Stomach (tissue), 8 donors: ENCODE measurements at regions not wholly inside any gene's neighbourhood (a gene's known extent, or its start where the extent isn't known, plus 50 kb on each side); places are given as distances from the start of the nearest gene placed in this dataset.

Experiments
- DNase-seq, 2 donors: peaks; one replicate each; pipeline versions ENCODE4 v3.0.0 to v3.0.0-alpha.2; 2013 to 2019
- H3K27ac ChIP-seq, 5 donors: fragments of 200-600 bp in 4 of 5; sonication (generic) in 4 of 5; one replicate each; pipeline ENCODE4 v1.5.1; 2013 to 2019; ENCODE audit warnings: mild to moderate bottlenecking in 1 of 5, moderate library complexity in 1 of 5
- H3K27me3 ChIP-seq, 3 donors: fragments of 200-600 bp; sonication (generic); one replicate each; pipeline ENCODE4 v1.5.1; 2017 to 2019; ENCODE audit warnings: mixed run types in 1 of 3
- H3K36me3 ChIP-seq, 4 donors: fragments of 200-600 bp; sonication (generic); 1 replicate in 3 of 4; 2 replicates in 1 of 4; pipeline ENCODE4 v1.5.1; 2016 to 2019
- H3K4me1 ChIP-seq, 4 donors: fragments of 200-600 bp; sonication (generic); one replicate each; pipeline ENCODE4 v1.5.1; 2016 to 2019
- H3K4me3 ChIP-seq, 4 donors: fragments of 200-600 bp; sonication (generic) in 3 of 4; one replicate each; pipeline ENCODE4 v1.5.1; 2016 to 2019; ENCODE audit warnings: mild to moderate bottlenecking in 1 of 4
- H3K9me3 ChIP-seq, 4 donors: fragments of 200-600 bp; sonication (generic); one replicate each; pipeline ENCODE4 v1.5.1; 2016 to 2019
- EP300 ChIP-seq: sonication (generic); formaldehyde crosslinking; IDR thresholded peaks from one replicate; pipeline ENCODE4 v1.6.1; 2017; ENCODE audit warnings: antibody characterized with exemption
- POLR2A ChIP-seq, 4 donors: fragments of 450-650 bp; IDR thresholded peaks; one replicate each; pipeline ENCODE4 v1.6.1; 2016; ENCODE audit warnings: antibody characterized with exemption in 4 of 4, control low read depth in 2 of 4, mild to moderate bottlenecking in 1 of 4, moderate library complexity in 1 of 4
- POLR2AphosphoS5 ChIP-seq, 3 donors: sonication (generic); formaldehyde crosslinking; IDR thresholded peaks; one replicate each; pipeline ENCODE4 v1.6.1; 2016; ENCODE audit warnings: antibody characterized with exemption in 3 of 3
- WGBS, 5 donors: extraction: QIAGEN DNeasy Blood & Tissue Kit in 3 of 5; methylation state at CpG; one replicate each; pipeline versions ENCODE4 v1.1.5 to v1.1.7; 2013 to 2018; 5-methylcytosine and 5-hydroxymethylcytosine counted together
- intact Hi-C: fragments of 100-400 bp; cut with DNase I; formaldehyde crosslinking; loops from one replicate; pipeline ENCODE4 v1.15.1; 2023; ENCODE audit warnings: low total_unique reads
- TF ChIP-seq, protein P1 (sequence below), 7 experiments: fragments of 450-650 bp in 4 of 7; fragments of 200-600 bp in 3 of 7; sonication (generic) in 3 of 7; IDR thresholded peaks; one replicate each; pipeline ENCODE4 v1.5.1; 2016 to 2019; ENCODE audit warnings: antibody characterized with exemption in 7 of 7, control low read depth in 2 of 7, mild to moderate bottlenecking in 1 of 7
- donor health status: healthy with polysubstance abuse.
- donor health status: Bipolar disorder and iron deficiency.
- donor health status: healthy.

GRCh38 chr6:16912756-16913155 is 151.5 kb upstream of the ATXN1 start:
- H3K4me1 ChIP-seq, result no peaks in the 10 kb centered on the region
- no peak for DNase-seq

DNA sequence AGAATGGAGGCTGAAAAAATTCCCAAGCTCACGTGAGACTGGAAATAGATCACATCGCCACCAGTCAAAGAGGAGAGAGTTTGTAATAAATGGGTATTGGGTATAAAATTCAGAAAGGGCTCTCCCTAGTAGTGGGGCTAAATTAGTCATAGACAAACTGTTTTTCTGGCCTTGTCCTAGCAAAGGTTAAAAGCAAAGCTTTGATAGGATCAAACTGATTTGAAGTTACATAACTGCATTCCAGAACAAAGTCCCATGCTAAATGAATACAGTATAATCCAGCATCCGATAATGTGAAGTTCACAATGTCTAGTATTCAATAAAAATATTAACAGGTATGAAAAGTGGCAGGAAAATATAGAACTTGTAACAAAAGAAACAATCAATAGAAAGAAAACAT is 149.8 kb upstream of the ATXN1 start:
- Histone ChIP-seq H3K27me3 (no peaks in the 10 kb centered on the region), H3K36me3 (no peaks in the 10 kb centered on the region)
- 73 to 85% (median 83%) methylated on average over 3 of the region's 3 CpGs for WGBS, 5 donors

More at GRCh38 chr6:16912756-16913155, 151.5 kb upstream of the ATXN1 start:
- Histone ChIP-seq H3K27me3 (no peaks in the 10 kb centered on the region), H3K4me3 (no peak overlapping the region), H3K36me3 (no peaks in the 10 kb centered on the region), H3K9me3 (peaks cover 0 to 20% (median 11%) of the 10 kb centered on the region in 4 donors), H3K27ac (no peak overlapping the region)
- TF ChIP-seq POLR2A (IDR thresholded peaks at IDR 0.05), result no peak
- no peak for TF ChIP-seq EP300
- no peak for TF ChIP-seq POLR2AphosphoS5 (IDR thresholded peaks at IDR 0.05)
- TF ChIP-seq, protein P1, sequence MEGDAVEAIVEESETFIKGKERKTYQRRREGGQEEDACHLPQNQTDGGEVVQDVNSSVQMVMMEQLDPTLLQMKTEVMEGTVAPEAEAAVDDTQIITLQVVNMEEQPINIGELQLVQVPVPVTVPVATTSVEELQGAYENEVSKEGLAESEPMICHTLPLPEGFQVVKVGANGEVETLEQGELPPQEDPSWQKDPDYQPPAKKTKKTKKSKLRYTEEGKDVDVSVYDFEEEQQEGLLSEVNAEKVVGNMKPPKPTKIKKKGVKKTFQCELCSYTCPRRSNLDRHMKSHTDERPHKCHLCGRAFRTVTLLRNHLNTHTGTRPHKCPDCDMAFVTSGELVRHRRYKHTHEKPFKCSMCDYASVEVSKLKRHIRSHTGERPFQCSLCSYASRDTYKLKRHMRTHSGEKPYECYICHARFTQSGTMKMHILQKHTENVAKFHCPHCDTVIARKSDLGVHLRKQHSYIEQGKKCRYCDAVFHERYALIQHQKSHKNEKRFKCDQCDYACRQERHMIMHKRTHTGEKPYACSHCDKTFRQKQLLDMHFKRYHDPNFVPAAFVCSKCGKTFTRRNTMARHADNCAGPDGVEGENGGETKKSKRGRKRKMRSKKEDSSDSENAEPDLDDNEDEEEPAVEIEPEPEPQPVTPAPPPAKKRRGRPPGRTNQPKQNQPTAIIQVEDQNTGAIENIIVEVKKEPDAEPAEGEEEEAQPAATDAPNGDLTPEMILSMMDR (IDR thresholded peaks at IDR 0.05), result no peak
- intact Hi-C loops, result no loop called here

GRCh38 chr6:16909658-16910360 is 148.5 kb upstream of the ATXN1 start:
- intact Hi-C loops, result no loop called here
- H3K4me3 ChIP-seq, result no peak overlapping the region
- no peak overlapping the region for H3K27ac ChIP-seq
- no peaks in the 10 kb centered on the region for H3K27me3 ChIP-seq
- no peak for TF ChIP-seq EP300
- no peak for TF ChIP-seq POLR2A (IDR thresholded peaks at IDR 0.05)
- TF ChIP-seq, protein P1 (IDR thresholded peaks at IDR 0.05), result no peak
- TF ChIP-seq POLR2AphosphoS5 (IDR thresholded peaks at IDR 0.05), result no peak
- DNase-seq, result no peak
- peaks cover 0 to 20% (median 11%) of the 10 kb centered on the region in 4 donors for H3K9me3 ChIP-seq
- WGBS, 5 donors, result 68 to 82% (median 76%) methylated on average over 4 of the region's 4 CpGs
- H3K36me3 ChIP-seq, result no peaks in the 10 kb centered on the region
- H3K4me1 ChIP-seq, result no peaks in the 10 kb centered on the region

More for the DNA sequence above, 149.8 kb upstream of the ATXN1 start:
- Histone ChIP-seq H3K4me3 (no peak overlapping the region), H3K27ac (no peak overlapping the region), H3K9me3 (peaks cover 0 to 20% (median 11%) of the 10 kb centered on the region in 4 donors), H3K4me1 (no peaks in the 10 kb centered on the region)
- intact Hi-C loops, result no loop called here
- TF ChIP-seq, protein P1 (IDR thresholded peaks at IDR 0.05), result no peak
- TF ChIP-seq POLR2AphosphoS5 (IDR thresholded peaks at IDR 0.05), result no peak
- no peak for TF ChIP-seq EP300
- TF ChIP-seq POLR2A (IDR thresholded peaks at IDR 0.05), result no peak
- DNase-seq, result no peak

- H3K4me1 ChIP-seq, result no peaks in the 10 kb centered on the region
- no peaks in the 10 kb centered on the region for H3K36me3 ChIP-seq
- intact Hi-C loops, result no loop called here
- no peak overlapping the region for H3K27ac ChIP-seq
- peaks cover 0 to 7% (median 2%) of the 10 kb centered on the region in 4 donors for H3K9me3 ChIP-seq
- TF ChIP-seq POLR2A (IDR thresholded peaks at IDR 0.05) (no peak), EP300 (no peak)
- TF ChIP-seq, protein P1 (IDR thresholded peaks at IDR 0.05), result no peak
- DNase-seq, result no peak
- WGBS, 5 donors, result 78 to 100% (median 92%) methylated on average over 1 of the region's 1 CpG
- no peak overlapping the region for H3K4me3 ChIP-seq
- no peaks in the 10 kb centered on the region for H3K27me3 ChIP-seq
These were observed 146.7 kb upstream of the ATXN1 start for GRCh38 chr6:16907991-16908390.
